IgD-negative memory B cell (primary cell): ENCODE measurements at regions not wholly inside any gene's neighbourhood (a gene's known extent, or its start where the extent isn't known, plus 50 kb on each side); places are given as distances from the start of the nearest gene placed in this dataset.

Source experiments
- H3K27ac Mint-ChIP-seq, 3 donors: one replicate each; pipeline ENCODE4 v1.8.0; 2020 to 2022; ENCODE audit warnings: mild to moderate bottlenecking in 3 of 3, mixed read lengths in 3 of 3, moderate library complexity in 1 of 3
- H3K27me3 Mint-ChIP-seq: one replicate; pipeline ENCODE4 v1.8.0; 2021; ENCODE audit warnings: mixed read lengths
- H3K36me3 Mint-ChIP-seq: one replicate; pipeline ENCODE4 v1.8.0; 2020; ENCODE audit warnings: mild to moderate bottlenecking, mixed read lengths
- H3K4me1 Mint-ChIP-seq, 3 donors: one replicate each; pipeline ENCODE4 v1.8.0; 2020 to 2022; ENCODE audit warnings: mixed read lengths in 3 of 3, mild to moderate bottlenecking in 1 of 3
- H3K4me3 Mint-ChIP-seq, 4 donors: one replicate each; pipeline ENCODE4 v1.8.0; 2020 to 2022; ENCODE audit warnings: mild to moderate bottlenecking in 4 of 4, mixed read lengths in 4 of 4, moderate library complexity in 3 of 4
- H3K9me3 Mint-ChIP-seq, 3 donors: one replicate each; pipeline ENCODE4 v1.8.0; 2020 to 2021; ENCODE audit warnings: mixed read lengths in 3 of 3, mild to moderate bottlenecking in 1 of 3

GRCh38 chr2:223228871-223229270, 176.9 kb downstream of the KCNE4 start:
- Mint-ChIP-seq H3K9me3 (peaks cover 0 to 3% (median 2%) of the 10 kb centered on the region in 3 donors), H3K4me3 (no peak overlapping the region), H3K27me3 (no peaks in the 10 kb centered on the region), H3K27ac (no peak overlapping the region), H3K4me1 (no peaks in the 10 kb centered on the region), H3K36me3 (no peaks in the 10 kb centered on the region)

- Mint-ChIP-seq H3K4me1 (no peaks in the 10 kb centered on the region), H3K27me3 (no peaks in the 10 kb centered on the region), H3K27ac (no peak overlapping the region), H3K9me3 (peaks cover 0 to 3% (median 2%) of the 10 kb centered on the region in 3 donors), H3K4me3 (no peak overlapping the region), H3K36me3 (no peaks in the 10 kb centered on the region)
Measured at GRCh38 chr2:223230352-223230751, 178.4 kb downstream of the KCNE4 start.

GRCh38 chr2:223232285-223232684, 180.3 kb downstream of the KCNE4 start:
- Mint-ChIP-seq H3K36me3 (no peaks in the 10 kb centered on the region), H3K27me3 (no peaks in the 10 kb centered on the region), H3K4me3 (no peak overlapping the region), H3K4me1 (no peaks in the 10 kb centered on the region), H3K27ac (no peak overlapping the region), H3K9me3 (peaks cover 0 to 3% (median 0%) of the 10 kb centered on the region in 3 donors)

- Mint-ChIP-seq H3K27ac (no peak overlapping the region), H3K27me3 (no peaks in the 10 kb centered on the region), H3K9me3 (no peaks in the 10 kb centered on the region), H3K4me1 (no peaks in the 10 kb centered on the region), H3K4me3 (no peak overlapping the region), H3K36me3 (no peaks in the 10 kb centered on the region)
Measured at GRCh38 chr2:223232896-223233295, 180.9 kb downstream of the KCNE4 start.

- H3K36me3 Mint-ChIP-seq, result no peaks in the 10 kb centered on the region
- no peak overlapping the region for H3K27ac Mint-ChIP-seq
- H3K27me3 Mint-ChIP-seq, result no peaks in the 10 kb centered on the region
- H3K4me3 Mint-ChIP-seq, result no peak overlapping the region
- H3K9me3 Mint-ChIP-seq, result peaks cover 0 to 2% (median 0%) of the 10 kb centered on the region in 3 donors
- H3K4me1 Mint-ChIP-seq, result no peaks in the 10 kb centered on the region
Measured at GRCh38 chr2:223235986-223236385, 184.0 kb downstream of the KCNE4 start.

- peaks cover 0 to 5% (median 0%) of the 10 kb centered on the region in 3 donors for H3K9me3 Mint-ChIP-seq
- no peaks in the 10 kb centered on the region for H3K4me1 Mint-ChIP-seq
- no peaks in the 10 kb centered on the region for H3K36me3 Mint-ChIP-seq
- no peaks in the 10 kb centered on the region for H3K27me3 Mint-ChIP-seq
- no peak overlapping the region for H3K4me3 Mint-ChIP-seq
- no peak overlapping the region for H3K27ac Mint-ChIP-seq
Measured at GRCh38 chr2:223238301-223238700, 186.3 kb downstream of the KCNE4 start.

- Mint-ChIP-seq H3K36me3 (no peaks in the 10 kb centered on the region), H3K4me1 (no peaks in the 10 kb centered on the region), H3K9me3 (peaks cover 0 to 7% (median 0%) of the 10 kb centered on the region in 3 donors), H3K4me3 (no peak overlapping the region), H3K27me3 (no peaks in the 10 kb centered on the region), H3K27ac (no peak overlapping the region)
Measured at GRCh38 chr2:223243233-223243632, 191.2 kb downstream of the KCNE4 start.

- Mint-ChIP-seq H3K4me1 (no peaks in the 10 kb centered on the region), H3K36me3 (no peaks in the 10 kb centered on the region), H3K27ac (no peak overlapping the region), H3K4me3 (no peak overlapping the region), H3K9me3 (peaks cover 0 to 5% (median 0%) of the 10 kb centered on the region in 3 donors), H3K27me3 (no peaks in the 10 kb centered on the region)
Measured at GRCh38 chr2:223247136-223247535, 195.1 kb downstream of the KCNE4 start.

- Mint-ChIP-seq H3K27ac (no peak overlapping the region), H3K4me1 (peaks cover 0 to 2% (median 0%) of the 10 kb centered on the region in 3 donors), H3K4me3 (no peak overlapping the region), H3K27me3 (peaks cover 2% of the 10 kb centered on the region), H3K9me3 (peaks cover 4 to 16% (median 5%) of the 10 kb centered on the region in 3 donors), H3K36me3 (no peaks in the 10 kb centered on the region)
Measured at GRCh38 chr2:223251656-223252229, 199.8 kb downstream of the KCNE4 start.

GRCh38 chr2:223260681-223261080, 208.7 kb downstream of the KCNE4 start:
- H3K9me3 Mint-ChIP-seq, result peaks cover 2 to 16% (median 6%) of the 10 kb centered on the region in 3 donors
- no peak overlapping the region for H3K27ac Mint-ChIP-seq
- no peaks in the 10 kb centered on the region for H3K4me1 Mint-ChIP-seq
- H3K36me3 Mint-ChIP-seq, result no peaks in the 10 kb centered on the region
- H3K4me3 Mint-ChIP-seq, result no peak overlapping the region
- H3K27me3 Mint-ChIP-seq, result no peaks in the 10 kb centered on the region

- Mint-ChIP-seq H3K27me3 (no peaks in the 10 kb centered on the region), H3K36me3 (no peaks in the 10 kb centered on the region), H3K9me3 (peaks cover 0 to 2% (median under 1%) of the 10 kb centered on the region in 3 donors), H3K4me3 (no peak overlapping the region), H3K27ac (no peak overlapping the region), H3K4me1 (no peaks in the 10 kb centered on the region)
Measured at GRCh38 chr2:223262946-223263345, 211.0 kb downstream of the KCNE4 start.

GRCh38 chr2:223264541-223265193, 212.7 kb downstream of the KCNE4 start:
- Mint-ChIP-seq H3K27me3 (no peaks in the 10 kb centered on the region), H3K4me3 (no peak overlapping the region), H3K4me1 (no peaks in the 10 kb centered on the region), H3K27ac (no peak overlapping the region), H3K9me3 (no peaks in the 10 kb centered on the region), H3K36me3 (no peaks in the 10 kb centered on the region)

GRCh38 chr2:223267160-223267951, 215.4 kb downstream of the KCNE4 start:
- Mint-ChIP-seq H3K4me1 (no peaks in the 10 kb centered on the region), H3K9me3 (no peaks in the 10 kb centered on the region), H3K27me3 (no peaks in the 10 kb centered on the region), H3K4me3 (no peak overlapping the region), H3K27ac (no peak overlapping the region), H3K36me3 (no peaks in the 10 kb centered on the region)

- H3K9me3 Mint-ChIP-seq, result no peaks in the 10 kb centered on the region
- no peaks in the 10 kb centered on the region for H3K4me1 Mint-ChIP-seq
- no peaks in the 10 kb centered on the region for H3K36me3 Mint-ChIP-seq
- no peaks in the 10 kb centered on the region for H3K27me3 Mint-ChIP-seq
- no peak overlapping the region for H3K4me3 Mint-ChIP-seq
- H3K27ac Mint-ChIP-seq, result no peak overlapping the region
Measured at GRCh38 chr2:223269386-223269785, 217.4 kb downstream of the KCNE4 start.

- Mint-ChIP-seq H3K4me1 (no peaks in the 10 kb centered on the region), H3K4me3 (no peak overlapping the region), H3K27me3 (no peaks in the 10 kb centered on the region), H3K27ac (no peak overlapping the region), H3K36me3 (no peaks in the 10 kb centered on the region), H3K9me3 (no peaks in the 10 kb centered on the region)
Measured at GRCh38 chr2:223270548-223270947, 218.6 kb downstream of the KCNE4 start.
